IMR-90 (cell line): ENCODE measurements at regions not wholly inside any gene's neighbourhood (a gene's known extent, or its start where the extent isn't known, plus 50 kb on each side); places are given as distances from the start of the nearest gene placed in this dataset.

Source experiments
- ATAC-seq: fragments of 200-7000 bp; cut with Tn5 transposase; 2 replicates; pipeline ENCODE4 v1.9.1; 2020; ENCODE audit warnings: low read depth, mild to moderate bottlenecking, moderate library complexity
- BruUV-seq: library from RNA; stranded (reverse); fragments of 400-500 nt; replicated peaks from 2 replicates; lab custom pipeline; 2021; lab: Mats Ljungman, UMichigan
- CTCF ChIA-PET: fragments of 300-600 bp; formaldehyde crosslinking; extraction: SDS; loops from one replicate; lab custom pipeline; 2021; ENCODE audit warnings: antibody characterized with exemption; lab: Yijun Ruan, JAX
- POLR2A ChIA-PET: fragments of 300-600 bp; sonication (Branson Sonifier 250); formaldehyde crosslinking; loops from one replicate; lab custom pipeline; 2022; ENCODE audit warnings: antibody characterized with exemption; ENCODE audit not compliant: unreplicated experiment; lab: Charles Lee
- DNase-seq: peaks from one replicate; pipeline ENCODE4 v3.0.0; 2013
- H2AFZ ChIP-seq: replicated peaks from 2 replicates; pipeline ENCODE3; 2013; ENCODE audit warnings: low read length, mild to moderate bottlenecking; ENCODE audit not compliant: poor library complexity
- H2AK5ac ChIP-seq: 2 replicates; pipeline ENCODE4 v1.6.1; 2013; ENCODE audit warnings: low read depth, low read length, inconsistent platforms
- H2AK9ac ChIP-seq: replicated peaks from 2 replicates; pipeline ENCODE3; 2013; ENCODE audit warnings: mild to moderate bottlenecking, low read depth, low read length, moderate library complexity; ENCODE audit not compliant: poor library complexity
- H2BK120ac ChIP-seq: 2 replicates; pipeline ENCODE4 v1.6.1; 2013; ENCODE audit warnings: low read depth, low read length, inconsistent platforms
- H2BK15ac ChIP-seq: 3 replicates; pipeline ENCODE4 v1.6.1; 2013; ENCODE audit warnings: low read depth, low read length, inconsistent platforms
- H2BK20ac ChIP-seq: 2 replicates; pipeline ENCODE4 v1.6.1; 2013; ENCODE audit warnings: low read depth, mild to moderate bottlenecking, inconsistent platforms, low read length, moderate library complexity
- H2BK5ac ChIP-seq: 2 replicates; pipeline ENCODE4 v1.6.1; 2013; ENCODE audit warnings: mild to moderate bottlenecking, low read depth, low read length, inconsistent platforms; ENCODE audit not compliant: poor library complexity, severe bottlenecking
- H3K14ac ChIP-seq: replicated peaks from 2 replicates; pipeline ENCODE4 v1.6.1; 2013; ENCODE audit warnings: low read depth, low read length, inconsistent platforms
- H3K18ac ChIP-seq: 2 replicates; pipeline ENCODE4 v1.6.1; 2013; ENCODE audit warnings: low read depth, low read length, control low read depth
- H3K23ac ChIP-seq: 2 replicates; pipeline ENCODE4 v1.6.1; 2013; ENCODE audit warnings: low read depth, low read length, inconsistent platforms
- H3K27ac ChIP-seq: 2 replicates; pipeline ENCODE4 v1.5.1; 2013; ENCODE audit warnings: mild to moderate bottlenecking, control low read depth, low read length; ENCODE audit not compliant: insufficient read depth
- H3K27me3 ChIP-seq: 2 replicates; pipeline ENCODE4 v1.6.1; 2013; ENCODE audit warnings: low read length; ENCODE audit not compliant: control insufficient read depth, insufficient read depth
- H3K36me3 ChIP-seq: 2 replicates; pipeline ENCODE4 v1.6.1; 2013; ENCODE audit warnings: low read length, mixed read lengths; ENCODE audit not compliant: control insufficient read depth, insufficient read depth
- H3K4ac ChIP-seq: 2 replicates; pipeline ENCODE4 v1.6.1; 2013; ENCODE audit warnings: low read depth, low read length, inconsistent platforms
- H3K4me1 ChIP-seq: 2 replicates; pipeline ENCODE4 v1.6.1; 2013; ENCODE audit warnings: low read length, mixed read lengths; ENCODE audit not compliant: control insufficient read depth, insufficient read depth
- H3K4me2 ChIP-seq: 2 replicates; pipeline ENCODE4 v1.6.1; 2013; ENCODE audit warnings: low read depth, mild to moderate bottlenecking, control low read depth, low read length, moderate library complexity
- H3K4me3 ChIP-seq: 2 replicates; pipeline ENCODE4 v1.5.1; 2013; ENCODE audit warnings: low read depth, mild to moderate bottlenecking, control low read depth, low read length, moderate library complexity; ENCODE audit not compliant: insufficient read depth
- H3K56ac ChIP-seq: 2 replicates; pipeline ENCODE4 v1.6.1; 2013; ENCODE audit warnings: low read length, inconsistent platforms; ENCODE audit not compliant: insufficient read depth; ENCODE audit errors: extremely low read depth
- H3K79me1 ChIP-seq, 2 experiments: 2 replicates each; pipeline ENCODE4 v1.6.1; 2013; ENCODE audit warnings: low read length in 2 of 2, inconsistent platforms in 1 of 2, low read depth in 1 of 2
- H3K9ac ChIP-seq: 2 replicates; pipeline ENCODE4 v1.6.1; 2013; ENCODE audit warnings: low read depth, low read length, control low read depth
- H3K9me1 ChIP-seq: 2 replicates; pipeline ENCODE4 v1.6.1; 2013; ENCODE audit warnings: low read length, inconsistent platforms; ENCODE audit not compliant: insufficient read depth
- H3K9me3 ChIP-seq: 2 replicates; pipeline ENCODE4 v1.6.1; 2013; ENCODE audit warnings: low read length; ENCODE audit not compliant: control insufficient read depth, insufficient read depth
- H4K20me1 ChIP-seq: 2 replicates; pipeline ENCODE4 v1.6.1; 2013; ENCODE audit warnings: low read length, inconsistent platforms; ENCODE audit not compliant: insufficient read depth
- H4K5ac ChIP-seq: 2 replicates; pipeline ENCODE4 v1.6.1; 2013; ENCODE audit warnings: mild to moderate bottlenecking, low read depth, low read length, control low read depth
- H4K8ac ChIP-seq, 2 experiments: 2 replicates each; pipeline ENCODE4 v1.6.1; 2013; ENCODE audit warnings: low read depth in 2 of 2, low read length in 2 of 2, control low read depth in 1 of 2, inconsistent platforms in 1 of 2
- H4K91ac ChIP-seq: 2 replicates; pipeline ENCODE4 v1.6.1; 2013; ENCODE audit warnings: low read depth, low read length, inconsistent platforms; ENCODE audit not compliant: insufficient read depth
- BHLHE40 ChIP-seq: fragments of 150-350 bp; IDR thresholded peaks from 2 replicates; pipeline ENCODE4 v1.6.1; 2016; ENCODE audit warnings: mild to moderate bottlenecking, low read depth, low read length
- CEBPB ChIP-seq: IDR thresholded peaks from 2 replicates; pipeline ENCODE4 v1.6.1; 2012; ENCODE audit warnings: low read depth, low read length, improper control_type of control experiment
- CHD1 ChIP-seq: IDR thresholded peaks from 2 replicates; pipeline ENCODE4 v1.6.1; 2012; ENCODE audit warnings: low read depth, low read length, improper control_type of control experiment
- CTCF ChIP-seq: conservative IDR thresholded peaks from 2 replicates; pipeline ENCODE4 v1.5.1; 2012; ENCODE audit warnings: mild to moderate bottlenecking, low read depth, low read length, improper control_type of control experiment
- FOS ChIP-seq: fragments of 150-350 bp; IDR thresholded peaks from 2 replicates; pipeline ENCODE4 v1.6.1; 2016; ENCODE audit warnings: low read depth, low read length
- MAFK ChIP-seq: IDR thresholded peaks from 2 replicates; pipeline ENCODE4 v1.6.1; 2012; ENCODE audit warnings: low read depth, low read length, improper control_type of control experiment
- MAZ ChIP-seq: IDR thresholded peaks from 2 replicates; pipeline ENCODE4 v1.6.1; 2012; ENCODE audit warnings: low read depth, mild to moderate bottlenecking, low read length, improper control_type of control experiment, moderate library complexity, borderline replicate concordance
- MXI1 ChIP-seq: IDR thresholded peaks from 2 replicates; pipeline ENCODE4 v1.6.1; 2012; ENCODE audit warnings: low read depth, mild to moderate bottlenecking, low read length, moderate library complexity, borderline replicate concordance
- NFE2L2 ChIP-seq: fragments of 150-350 bp; IDR thresholded peaks from 2 replicates; pipeline ENCODE4 v1.6.1; 2016; ENCODE audit warnings: low read depth, mild to moderate bottlenecking, low read length
- RAD21 ChIP-seq: IDR thresholded peaks from 2 replicates; pipeline ENCODE4 v1.6.1; 2012; ENCODE audit warnings: low read length, improper control_type of control experiment
- RCOR1 ChIP-seq: IDR thresholded peaks from 2 replicates; pipeline ENCODE4 v1.6.1; 2012; ENCODE audit warnings: mild to moderate bottlenecking, low read length, improper control_type of control experiment; ENCODE audit not compliant: insufficient replicate concordance
- SMC3 ChIP-seq: fragments of 150-350 bp; IDR thresholded peaks from 2 replicates; pipeline ENCODE4 v1.6.1; 2016; ENCODE audit warnings: low read depth, mild to moderate bottlenecking, antibody characterized with exemption, low read length, moderate library complexity
- WGBS, 2 experiments: methylation state at CpG; one replicate each; pipeline versions ENCODE4 v1.1.5 to v1.1.7; 2013; ENCODE audit warnings: missing lambda C conversion rate in 2 of 2; ENCODE audit not compliant: insufficient read length in 1 of 2; ENCODE audit errors: extremely low coverage in 2 of 2; 5-methylcytosine and 5-hydroxymethylcytosine counted together
- dilution Hi-C: fragments of 300-500 bp; cut with HindIII; formaldehyde crosslinking; loops from one replicate; pipeline ENCODE4 v1.14.3; 2018; ENCODE audit warnings: low sequenced_read_pairs; ENCODE audit not compliant: unreplicated experiment
- in situ Hi-C: fragments of 300-500 bp; cut with MboI; formaldehyde crosslinking; loops from 3 replicates; pipeline ENCODE4 v1.14.3; 2019; ENCODE audit warnings: low sequenced_read_pairs, inconsistent platforms, mixed read lengths
- intact Hi-C: fragments of 100-400 bp; cut with micrococcal nuclease; formaldehyde crosslinking; loops from 2 replicates; pipeline ENCODE4 v1.10.0; 2022
- TF ChIP-seq, protein P1 (sequence below): fragments of 150-350 bp; IDR thresholded peaks from 2 replicates; pipeline ENCODE4 v1.6.1; 2016; ENCODE audit warnings: low read depth, mild to moderate bottlenecking, low read length, moderate library complexity, borderline replicate concordance
- TF ChIP-seq, protein P2 (sequence below): fragments of 150-350 bp; IDR thresholded peaks from 2 replicates; pipeline ENCODE4 v1.6.1; 2017; ENCODE audit warnings: mild to moderate bottlenecking, antibody characterized with exemption, low read length, low read depth

DNA sequence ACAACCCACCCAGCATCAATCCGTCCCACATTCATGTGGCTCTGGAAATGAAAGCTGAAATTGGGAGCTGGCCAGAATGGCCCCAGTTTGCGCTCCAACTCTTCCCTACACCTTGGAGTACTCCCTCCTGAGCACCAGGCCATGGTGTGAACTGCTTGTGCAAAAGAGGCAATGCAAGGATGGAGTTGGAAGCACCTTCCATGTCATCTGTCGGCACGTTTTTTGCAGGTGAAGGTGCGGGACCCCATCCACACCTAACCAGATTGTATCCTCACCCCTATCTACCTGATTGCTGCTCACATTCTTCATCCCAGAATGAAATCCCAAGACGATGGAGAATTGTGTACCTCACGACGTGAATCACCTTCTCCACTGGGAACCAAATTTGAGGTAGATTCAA, 136.6 kb upstream of the WSB1 start:
- H3K9ac ChIP-seq: no peak overlapping the region

More for the DNA sequence above, 136.6 kb upstream of the WSB1 start:
- H3K23ac ChIP-seq: no peak overlapping the region
- no peaks in the 10 kb centered on the region for H4K20me1 ChIP-seq
- no peaks in the 10 kb centered on the region for H3K27me3 ChIP-seq
- dilution Hi-C loops: no loop called here
- H4K5ac ChIP-seq: no peak overlapping the region
- WGBS, 2 experiments: no CpG with 5 or more reads among the region's 8 CpGs
- no peaks in the 10 kb centered on the region for H3K9me3 ChIP-seq
- H2AK5ac ChIP-seq: no peak overlapping the region
- no peaks in the 10 kb centered on the region for H3K36me3 ChIP-seq
- no peak overlapping the region for H3K18ac ChIP-seq
- in situ Hi-C loops: no loop called here
- H2AK9ac ChIP-seq: no peak overlapping the region
- no peak overlapping the region for H2BK5ac ChIP-seq
- no peak overlapping the region for H2BK20ac ChIP-seq
- H3K56ac ChIP-seq: no peak overlapping the region
- ChIA-PET CTCF (no interaction called here), POLR2A (no interaction called here)
- H3K79me1 ChIP-seq: no peaks in the 10 kb centered on the region
- no peak overlapping the region for H3K27ac ChIP-seq
- no peak overlapping the region for H3K4ac ChIP-seq
- TF ChIP-seq MAZ: no peak
- no peak for TF ChIP-seq BHLHE40
- TF ChIP-seq, protein P1, sequence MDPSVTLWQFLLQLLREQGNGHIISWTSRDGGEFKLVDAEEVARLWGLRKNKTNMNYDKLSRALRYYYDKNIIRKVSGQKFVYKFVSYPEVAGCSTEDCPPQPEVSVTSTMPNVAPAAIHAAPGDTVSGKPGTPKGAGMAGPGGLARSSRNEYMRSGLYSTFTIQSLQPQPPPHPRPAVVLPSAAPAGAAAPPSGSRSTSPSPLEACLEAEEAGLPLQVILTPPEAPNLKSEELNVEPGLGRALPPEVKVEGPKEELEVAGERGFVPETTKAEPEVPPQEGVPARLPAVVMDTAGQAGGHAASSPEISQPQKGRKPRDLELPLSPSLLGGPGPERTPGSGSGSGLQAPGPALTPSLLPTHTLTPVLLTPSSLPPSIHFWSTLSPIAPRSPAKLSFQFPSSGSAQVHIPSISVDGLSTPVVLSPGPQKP: no peak
- TF ChIP-seq CTCF: no peak
- TF ChIP-seq CHD1: no peak
- no peak for TF ChIP-seq MXI1
- TF ChIP-seq SMC3: no peak
- TF ChIP-seq MAFK: no peak
- no peak for TF ChIP-seq FOS
- no peak for TF ChIP-seq NFE2L2
- no peak for TF ChIP-seq CEBPB
- TF ChIP-seq, protein P2, sequence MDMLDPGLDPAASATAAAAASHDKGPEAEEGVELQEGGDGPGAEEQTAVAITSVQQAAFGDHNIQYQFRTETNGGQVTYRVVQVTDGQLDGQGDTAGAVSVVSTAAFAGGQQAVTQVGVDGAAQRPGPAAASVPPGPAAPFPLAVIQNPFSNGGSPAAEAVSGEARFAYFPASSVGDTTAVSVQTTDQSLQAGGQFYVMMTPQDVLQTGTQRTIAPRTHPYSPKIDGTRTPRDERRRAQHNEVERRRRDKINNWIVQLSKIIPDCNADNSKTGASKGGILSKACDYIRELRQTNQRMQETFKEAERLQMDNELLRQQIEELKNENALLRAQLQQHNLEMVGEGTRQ: no peak
- TF ChIP-seq RCOR1: no peak
- no peak for TF ChIP-seq RAD21
- ATAC-seq (no peak), DNase-seq (no peak)
- intact Hi-C loops: no loop called here
- H3K4me1 ChIP-seq: no peaks in the 10 kb centered on the region
- no peak overlapping the region for H3K4me2 ChIP-seq
- BruUV-seq: no TSS peak
- no peak overlapping the region for H3K4me3 ChIP-seq
- no peak overlapping the region for H2BK120ac ChIP-seq
- no peaks in the 10 kb centered on the region for H3K9me1 ChIP-seq
- no peak overlapping the region for H3K14ac ChIP-seq
- no peak overlapping the region for H2AFZ ChIP-seq
- no peak overlapping the region for H4K8ac ChIP-seq
- no peak overlapping the region for H4K91ac ChIP-seq
- no peak overlapping the region for H2BK15ac ChIP-seq
